Uterus (tissue), 3 donors: ENCODE measurements at regions not wholly inside any gene's neighbourhood (a gene's known extent, or its start where the extent isn't known, plus 50 kb on each side); places are given as distances from the start of the nearest gene placed in this dataset.

Experiments
- DNase-seq, 2 donors: peaks; one replicate each; pipeline ENCODE4 v3.0.0-alpha.2; 2019 to 2020
- H3K27ac ChIP-seq, 2 donors: fragments of 200-600 bp; sonication (generic); 1 replicate in 1 of 2; 2 replicates in 1 of 2; pipeline ENCODE4 v1.5.1; 2016 to 2018
- H3K27me3 ChIP-seq, 2 donors: fragments of 200-600 bp; sonication (generic); one replicate each; pipeline ENCODE4 v1.5.1; 2018 to 2019; ENCODE audit warnings: control low read depth in 1 of 2
- H3K36me3 ChIP-seq, 2 donors: fragments of 200-600 bp; sonication (generic); one replicate each; pipeline ENCODE4 v1.5.1; 2019; ENCODE audit warnings: control low read depth in 1 of 2
- H3K4me1 ChIP-seq, 2 donors: fragments of 200-600 bp; sonication (generic); one replicate each; pipeline ENCODE4 v1.5.1; 2018 to 2019; ENCODE audit warnings: control low read depth in 1 of 2
- H3K4me3 ChIP-seq, 2 donors: fragments of 200-600 bp; sonication (generic); 1 replicate in 1 of 2; 2 replicates in 1 of 2; pipeline ENCODE4 v1.5.1; 2018 to 2019; ENCODE audit warnings: mild to moderate bottlenecking in 1 of 2
- H3K9me3 ChIP-seq, 2 donors: fragments of 200-600 bp; sonication (generic); one replicate each; pipeline ENCODE4 v1.5.1; 2019; ENCODE audit warnings: control low read depth in 1 of 2
- POLR2A ChIP-seq, 2 donors: fragments of 450-650 bp; IDR thresholded peaks; one replicate each; pipeline ENCODE4 v1.6.1; 2016; ENCODE audit warnings: antibody characterized with exemption in 2 of 2, mild to moderate bottlenecking in 1 of 2, moderate library complexity in 1 of 2
- intact Hi-C: fragments of 100-400 bp; cut with DNase I; formaldehyde crosslinking; loops from one replicate; pipeline ENCODE4 v1.15.1; 2023; ENCODE audit warnings: low total_unique reads
- TF ChIP-seq, protein P1 (sequence below), 4 experiments: fragments of 200-600 bp in 2 of 4; fragments of 450-650 bp in 2 of 4; sonication (generic) in 2 of 4; IDR thresholded peaks; one replicate each; pipeline ENCODE4 v1.5.1; 2016 to 2019; ENCODE audit warnings: antibody characterized with exemption in 4 of 4, mild to moderate bottlenecking in 2 of 4, moderate library complexity in 1 of 4
- donor health status: DM: yes; HTN: yes; CAD: no.

DNA sequence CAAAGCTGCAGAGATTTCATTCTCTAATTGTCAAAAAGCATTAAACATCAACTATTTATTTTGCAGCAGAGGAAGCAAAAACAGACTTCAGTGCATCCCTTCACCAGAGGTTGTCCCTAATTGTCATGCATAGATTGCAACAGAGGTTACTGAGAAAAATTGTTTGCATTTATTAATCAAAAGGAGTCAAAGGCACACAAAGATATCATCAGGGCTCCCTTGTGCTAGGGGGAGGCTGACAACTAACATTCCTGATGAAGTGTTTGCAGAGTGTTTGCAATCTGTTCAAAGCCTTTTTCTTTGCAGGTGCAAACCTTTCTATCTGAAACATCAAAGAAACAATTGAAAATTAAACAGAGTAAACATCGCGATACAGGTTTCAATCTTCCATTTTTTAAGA lies 227.5 kb downstream of the TEX36 start:
- H3K9me3 ChIP-seq, result no peaks in the 10 kb centered on the region
- TF ChIP-seq, protein P1, sequence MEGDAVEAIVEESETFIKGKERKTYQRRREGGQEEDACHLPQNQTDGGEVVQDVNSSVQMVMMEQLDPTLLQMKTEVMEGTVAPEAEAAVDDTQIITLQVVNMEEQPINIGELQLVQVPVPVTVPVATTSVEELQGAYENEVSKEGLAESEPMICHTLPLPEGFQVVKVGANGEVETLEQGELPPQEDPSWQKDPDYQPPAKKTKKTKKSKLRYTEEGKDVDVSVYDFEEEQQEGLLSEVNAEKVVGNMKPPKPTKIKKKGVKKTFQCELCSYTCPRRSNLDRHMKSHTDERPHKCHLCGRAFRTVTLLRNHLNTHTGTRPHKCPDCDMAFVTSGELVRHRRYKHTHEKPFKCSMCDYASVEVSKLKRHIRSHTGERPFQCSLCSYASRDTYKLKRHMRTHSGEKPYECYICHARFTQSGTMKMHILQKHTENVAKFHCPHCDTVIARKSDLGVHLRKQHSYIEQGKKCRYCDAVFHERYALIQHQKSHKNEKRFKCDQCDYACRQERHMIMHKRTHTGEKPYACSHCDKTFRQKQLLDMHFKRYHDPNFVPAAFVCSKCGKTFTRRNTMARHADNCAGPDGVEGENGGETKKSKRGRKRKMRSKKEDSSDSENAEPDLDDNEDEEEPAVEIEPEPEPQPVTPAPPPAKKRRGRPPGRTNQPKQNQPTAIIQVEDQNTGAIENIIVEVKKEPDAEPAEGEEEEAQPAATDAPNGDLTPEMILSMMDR (IDR thresholded peaks at IDR 0.05), result no peak
- no peak for TF ChIP-seq POLR2A (IDR thresholded peaks at IDR 0.05)
- no peak for DNase-seq

DNA sequence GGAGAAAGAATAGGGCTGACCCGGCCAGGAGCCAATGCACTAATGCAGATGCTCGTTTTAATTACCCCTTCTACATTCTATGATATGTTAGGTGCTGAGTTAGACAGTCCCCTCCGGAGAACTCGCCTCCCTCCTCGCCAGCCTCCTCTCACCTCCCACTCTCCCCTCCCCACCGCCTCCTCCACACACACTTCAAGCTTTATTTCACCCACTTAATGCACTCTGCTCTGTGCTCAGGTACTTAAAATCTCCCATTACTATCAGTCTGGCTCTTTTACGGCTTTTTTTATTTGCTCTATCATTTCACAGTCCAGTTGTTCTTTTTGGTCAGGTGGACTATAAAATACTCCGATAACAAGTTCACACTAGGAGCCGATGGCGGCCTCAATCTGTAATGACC lies 231.6 kb downstream of the TEX36 start:
- no peak for DNase-seq
- no peaks in the 10 kb centered on the region for H3K9me3 ChIP-seq
- H3K27ac ChIP-seq, result no peak overlapping the region
- no peak overlapping the region for H3K4me3 ChIP-seq
- no peaks in the 10 kb centered on the region for H3K36me3 ChIP-seq
- no peak for TF ChIP-seq POLR2A (IDR thresholded peaks at IDR 0.05)
- H3K4me1 ChIP-seq, result no peaks in the 10 kb centered on the region
- H3K27me3 ChIP-seq, result no peaks in the 10 kb centered on the region
- intact Hi-C loops, result no loop called here

More for the DNA sequence above, 227.5 kb downstream of the TEX36 start:
- no peaks in the 10 kb centered on the region for H3K36me3 ChIP-seq
- no peaks in the 10 kb centered on the region for H3K27me3 ChIP-seq
- no peaks in the 10 kb centered on the region for H3K4me1 ChIP-seq
- intact Hi-C loops, result no loop called here
- H3K27ac ChIP-seq, result no peak overlapping the region
- no peak overlapping the region for H3K4me3 ChIP-seq

DNA sequence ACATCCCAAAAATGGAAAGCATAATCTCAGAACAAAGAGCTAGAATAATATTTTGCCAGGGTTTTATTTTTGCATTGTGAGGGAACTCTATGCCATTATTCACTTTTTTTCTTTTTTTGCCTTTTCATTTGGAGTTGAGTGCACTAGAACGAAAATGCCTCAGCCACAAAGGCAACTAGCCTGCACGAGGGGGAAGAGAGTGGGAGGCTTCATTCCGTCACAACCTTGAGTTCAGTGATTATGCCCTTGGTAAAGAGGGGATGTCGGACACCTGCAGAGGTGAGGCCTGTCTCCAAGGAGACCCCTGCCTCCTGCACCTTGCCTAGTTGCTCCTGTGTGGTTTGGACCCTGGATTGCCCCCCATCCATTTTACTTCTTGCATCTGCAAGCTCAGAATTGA lies 232.7 kb downstream of the TEX36 start:
- intact Hi-C loops, result no loop called here
- H3K4me3 ChIP-seq, result no peak overlapping the region
- TF ChIP-seq POLR2A (IDR thresholded peaks at IDR 0.05), result no peak
- TF ChIP-seq, protein P1 (IDR thresholded peaks at IDR 0.05), result no peak
- H3K36me3 ChIP-seq, result no peaks in the 10 kb centered on the region
- H3K27me3 ChIP-seq, result no peaks in the 10 kb centered on the region
- no peak overlapping the region for H3K27ac ChIP-seq
- DNase-seq, result no peak
- no peaks in the 10 kb centered on the region for H3K4me1 ChIP-seq
- H3K9me3 ChIP-seq, result no peaks in the 10 kb centered on the region

DNA sequence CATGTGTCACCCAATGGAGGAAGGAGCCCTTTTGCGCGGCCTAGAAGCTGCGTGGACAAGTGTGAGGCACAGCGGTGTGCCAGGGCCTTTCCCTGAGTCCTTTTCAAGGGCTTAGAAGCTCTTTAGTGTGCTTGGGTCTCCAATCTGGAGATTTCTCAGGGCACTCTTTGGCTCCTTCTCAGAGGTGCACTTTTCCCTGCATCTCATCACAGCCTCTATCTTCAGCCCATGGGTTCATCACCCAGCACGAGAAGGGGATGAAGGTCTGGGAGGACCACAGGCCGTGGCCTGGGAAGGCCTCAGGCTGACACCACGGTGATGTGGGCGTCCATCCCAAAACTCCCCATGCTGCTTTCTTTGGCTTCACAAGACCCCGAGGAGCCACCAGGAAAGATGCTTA lies 233.4 kb downstream of the TEX36 start:
- no peaks in the 10 kb centered on the region for H3K27me3 ChIP-seq
- no peak overlapping the region for H3K4me3 ChIP-seq
- intact Hi-C loops, result no loop called here
- H3K27ac ChIP-seq, result no peak overlapping the region
- no peaks in the 10 kb centered on the region for H3K9me3 ChIP-seq
- TF ChIP-seq POLR2A (IDR thresholded peaks at IDR 0.05), result no peak
- TF ChIP-seq, protein P1 (IDR thresholded peaks at IDR 0.05), result no peak
- H3K4me1 ChIP-seq, result no peaks in the 10 kb centered on the region
- no peaks in the 10 kb centered on the region for H3K36me3 ChIP-seq
- DNase-seq, result no peak

DNA sequence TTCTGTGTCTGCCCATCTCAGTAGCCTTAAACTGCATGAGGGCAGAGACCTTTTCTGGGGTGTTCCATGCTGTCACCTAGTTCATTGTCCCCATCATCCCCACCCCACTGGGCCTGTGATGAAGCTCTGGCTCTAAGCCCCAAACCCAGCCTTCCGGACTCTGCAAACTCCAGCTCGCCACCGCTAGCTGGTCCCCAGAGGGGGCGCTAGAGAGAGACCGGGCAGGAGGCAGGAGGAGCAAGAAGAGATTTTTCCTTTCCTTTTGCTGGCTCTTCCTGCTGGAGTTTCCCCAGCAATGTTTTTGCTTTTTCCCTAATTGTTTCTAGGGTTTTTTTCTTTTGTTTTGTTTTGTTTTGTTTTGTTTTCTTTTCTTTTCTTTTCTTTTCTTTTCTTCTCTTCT lies 234.4 kb downstream of the TEX36 start:
- DNase-seq, result no peak
- Histone ChIP-seq H3K4me1 (no peaks in the 10 kb centered on the region), H3K27me3 (no peaks in the 10 kb centered on the region), H3K36me3 (no peaks in the 10 kb centered on the region), H3K9me3 (no peaks in the 10 kb centered on the region), H3K4me3 (no peak overlapping the region), H3K27ac (no peak overlapping the region)
- intact Hi-C loops, result no loop called here
- TF ChIP-seq, protein P1 (IDR thresholded peaks at IDR 0.05), result no peak
- TF ChIP-seq POLR2A (IDR thresholded peaks at IDR 0.05), result no peak

DNA sequence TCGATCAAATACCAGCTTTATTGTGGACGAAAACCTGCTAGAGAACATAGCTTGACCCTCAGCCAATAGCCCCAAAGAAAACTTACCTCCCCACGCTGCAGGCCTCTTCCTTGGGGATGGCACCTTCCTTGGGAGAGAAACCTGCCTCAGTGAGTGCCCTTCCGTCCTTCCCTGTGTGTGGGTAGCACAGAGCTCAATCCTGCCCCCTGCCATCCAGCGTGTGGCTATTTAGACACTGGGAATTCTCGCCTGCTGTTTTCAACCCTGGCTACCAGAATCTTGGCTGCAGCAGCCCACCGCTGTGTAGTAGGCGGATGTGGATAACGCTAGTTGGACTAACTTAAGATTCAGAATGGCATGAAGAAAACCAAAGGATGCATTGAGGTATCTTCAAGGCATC lies 238.2 kb downstream of the TEX36 start:
- no peak for DNase-seq
- Histone ChIP-seq H3K4me1 (no peaks in the 10 kb centered on the region), H3K36me3 (no peaks in the 10 kb centered on the region), H3K27me3 (no peaks in the 10 kb centered on the region), H3K27ac (no peak overlapping the region), H3K9me3 (no peaks in the 10 kb centered on the region), H3K4me3 (no peak overlapping the region)
- TF ChIP-seq, protein P1 (IDR thresholded peaks at IDR 0.05), result no peak
- TF ChIP-seq POLR2A (IDR thresholded peaks at IDR 0.05), result no peak
- intact Hi-C loops, result no loop called here
